C4-2B (cell line): ENCODE measurements at regions not wholly inside any gene's neighbourhood (a gene's known extent, or its start where the extent isn't known, plus 50 kb on each side); places are given as distances from the start of the nearest gene placed in this dataset.

Experiments
- H3K27ac ChIP-seq: fragments of 450-650 bp; 2 replicates; pipeline ENCODE4 v1.5.1; 2017
- TF ChIP-seq, protein P1 (sequence below): fragments of 450-650 bp; conservative IDR thresholded peaks from 2 replicates; pipeline ENCODE4 v1.5.1; 2017; ENCODE audit warnings: mild to moderate bottlenecking

DNA sequence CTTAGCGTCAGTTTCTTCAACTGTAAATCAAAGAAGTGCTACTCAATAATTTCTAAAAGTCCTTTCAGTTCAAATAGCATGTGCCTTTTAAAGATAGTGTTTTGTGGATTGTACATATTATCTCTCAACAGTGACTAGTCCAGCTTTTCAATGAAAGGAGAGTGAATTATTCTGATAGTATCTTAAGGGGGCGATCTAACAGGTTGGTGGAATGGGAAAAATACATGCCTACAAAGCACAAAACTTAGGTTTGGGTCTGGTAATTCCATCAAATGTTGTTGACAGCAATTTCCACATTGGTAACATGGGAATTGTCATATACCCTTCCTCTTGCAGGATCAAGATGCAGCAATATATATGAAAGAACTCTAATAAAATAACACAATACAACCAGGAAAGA lies 50.1 kb upstream of the HDGFL1 start:
- TF ChIP-seq, protein P1, sequence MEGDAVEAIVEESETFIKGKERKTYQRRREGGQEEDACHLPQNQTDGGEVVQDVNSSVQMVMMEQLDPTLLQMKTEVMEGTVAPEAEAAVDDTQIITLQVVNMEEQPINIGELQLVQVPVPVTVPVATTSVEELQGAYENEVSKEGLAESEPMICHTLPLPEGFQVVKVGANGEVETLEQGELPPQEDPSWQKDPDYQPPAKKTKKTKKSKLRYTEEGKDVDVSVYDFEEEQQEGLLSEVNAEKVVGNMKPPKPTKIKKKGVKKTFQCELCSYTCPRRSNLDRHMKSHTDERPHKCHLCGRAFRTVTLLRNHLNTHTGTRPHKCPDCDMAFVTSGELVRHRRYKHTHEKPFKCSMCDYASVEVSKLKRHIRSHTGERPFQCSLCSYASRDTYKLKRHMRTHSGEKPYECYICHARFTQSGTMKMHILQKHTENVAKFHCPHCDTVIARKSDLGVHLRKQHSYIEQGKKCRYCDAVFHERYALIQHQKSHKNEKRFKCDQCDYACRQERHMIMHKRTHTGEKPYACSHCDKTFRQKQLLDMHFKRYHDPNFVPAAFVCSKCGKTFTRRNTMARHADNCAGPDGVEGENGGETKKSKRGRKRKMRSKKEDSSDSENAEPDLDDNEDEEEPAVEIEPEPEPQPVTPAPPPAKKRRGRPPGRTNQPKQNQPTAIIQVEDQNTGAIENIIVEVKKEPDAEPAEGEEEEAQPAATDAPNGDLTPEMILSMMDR: no peak; the same call in 1 of the 2 replicates

More for the DNA sequence above, 50.1 kb upstream of the HDGFL1 start:
- no peak overlapping the region for H3K27ac ChIP-seq
